CD14-positive monocyte (primary cell): ENCODE measurements at regions not wholly inside any gene's neighbourhood (a gene's known extent, or its start where the extent isn't known, plus 50 kb on each side); places are given as distances from the start of the nearest gene placed in this dataset.

Experiments
- DNase-seq, 3 donors: peaks; one replicate each; pipeline ENCODE4 v3.0.0-alpha.2; 2011 to 2022
- H2AFZ ChIP-seq: 2 replicates; pipeline ENCODE4 v1.6.0; 2012; ENCODE audit warnings: mild to moderate bottlenecking, low read depth, low read length, inconsistent platforms; ENCODE audit not compliant: insufficient read depth, poor library complexity, severe bottlenecking
- H3K27ac ChIP-seq, 2 donors: 1 replicate in 1 of 2; 2 replicates in 1 of 2; pipeline ENCODE4 v1.5.1; 2012 to 2013; ENCODE audit warnings: low read length in 2 of 2, control low read depth in 1 of 2, inconsistent platforms in 1 of 2, low read depth in 1 of 2, mild to moderate bottlenecking in 1 of 2
- H3K27me3 ChIP-seq, 2 donors: one replicate each; pipeline versions ENCODE4 v1.6.0 to v1.6.1; 2011 to 2013; ENCODE audit warnings: low read length in 2 of 2; ENCODE audit not compliant: control insufficient read depth in 2 of 2, insufficient read depth in 2 of 2
- H3K36me3 ChIP-seq, 2 donors: replicated peaks in 1 of 2; 1 replicate in 1 of 2; 2 replicates in 1 of 2; pipeline versions ENCODE4 v1.5.1 to v1.6.1; 2012 to 2013; ENCODE audit warnings: low read length in 2 of 2, control low read depth in 1 of 2, inconsistent platforms in 1 of 2, mild to moderate bottlenecking in 1 of 2; ENCODE audit not compliant: insufficient read depth in 2 of 2, control insufficient read depth in 1 of 2
- H3K4me1 ChIP-seq, 2 donors: 1 replicate in 1 of 2; 2 replicates in 1 of 2; pipeline versions ENCODE4 v1.5.1 to v1.6.1; 2012 to 2013; ENCODE audit warnings: low read length in 2 of 2, control low read depth in 1 of 2, inconsistent platforms in 1 of 2, mild to moderate bottlenecking in 1 of 2, moderate library complexity in 1 of 2; ENCODE audit not compliant: insufficient read depth in 2 of 2, control insufficient read depth in 1 of 2
- H3K4me2 ChIP-seq: replicated peaks from 2 replicates; pipeline ENCODE3; 2012; ENCODE audit warnings: low read length, moderate library complexity, mild to moderate bottlenecking; ENCODE audit not compliant: poor library complexity, severe bottlenecking; ENCODE audit errors: extremely low read depth
- H3K4me3 ChIP-seq, 3 experiments: fragments of 200-600 bp in 1 of 3; sonication (generic) in 1 of 3; replicated peaks in 1 of 3; 1 replicate in 2 of 3; 2 replicates in 1 of 3; pipeline ENCODE4 v1.5.1; 2011 to 2013; ENCODE audit warnings: low read length in 3 of 3, mild to moderate bottlenecking in 3 of 3, control low read depth in 2 of 3, low read depth in 2 of 3, inconsistent platforms in 1 of 3, moderate library complexity in 1 of 3
- H3K79me2 ChIP-seq: 2 replicates; pipeline ENCODE4 v1.6.0; 2012; ENCODE audit warnings: mild to moderate bottlenecking, control low read depth, inconsistent platforms, low read length, moderate library complexity; ENCODE audit not compliant: insufficient read depth
- H3K9ac ChIP-seq: 2 replicates; pipeline ENCODE4 v1.6.0; 2017; ENCODE audit warnings: low read length, mild to moderate bottlenecking; ENCODE audit not compliant: insufficient read depth, poor library complexity, severe bottlenecking
- H3K9me3 ChIP-seq, 2 donors: replicated peaks in 1 of 2; 1 replicate in 1 of 2; 2 replicates in 1 of 2; pipeline versions ENCODE4 v1.5.1 to v1.6.1; 2012 to 2013; ENCODE audit warnings: low read length in 2 of 2, control low read depth in 1 of 2; ENCODE audit not compliant: control insufficient read depth in 1 of 2, insufficient read depth in 1 of 2
- H4K20me1 ChIP-seq: 2 replicates; pipeline ENCODE4 v1.6.0; 2012; ENCODE audit warnings: mild to moderate bottlenecking, low read length, control low read depth, moderate library complexity; ENCODE audit not compliant: insufficient read depth
- H3K27ac Mint-ChIP-seq, 7 donors: one replicate each; pipeline ENCODE4 v1.8.0; 2020; ENCODE audit warnings: mild to moderate bottlenecking in 7 of 7, mixed read lengths in 7 of 7, moderate library complexity in 6 of 7, inconsistent platforms in 2 of 7
- H3K27me3 Mint-ChIP-seq, 3 donors: one replicate each; pipeline ENCODE4 v1.8.0; 2021 to 2022; ENCODE audit warnings: low read depth in 3 of 3, mild to moderate bottlenecking in 3 of 3, mixed read lengths in 3 of 3, moderate library complexity in 3 of 3, inconsistent platforms in 1 of 3
- H3K36me3 Mint-ChIP-seq, 2 donors: one replicate each; pipeline ENCODE4 v1.8.0; 2020; ENCODE audit warnings: mixed read lengths in 2 of 2, inconsistent platforms in 1 of 2, mild to moderate bottlenecking in 1 of 2
- H3K4me1 Mint-ChIP-seq: one replicate; pipeline ENCODE4 v1.8.0; 2020; ENCODE audit warnings: mild to moderate bottlenecking, mixed read lengths
- H3K4me3 Mint-ChIP-seq, 2 donors: one replicate each; pipeline ENCODE4 v1.8.0; 2020; ENCODE audit warnings: mild to moderate bottlenecking in 2 of 2, mixed read lengths in 2 of 2, moderate library complexity in 1 of 2
- H3K9me3 Mint-ChIP-seq, 7 donors: one replicate each; pipeline ENCODE4 v1.8.0; 2020 to 2022; ENCODE audit warnings: mixed read lengths in 7 of 7, mild to moderate bottlenecking in 6 of 7, moderate library complexity in 6 of 7, inconsistent platforms in 2 of 7
- CTCF ChIP-seq: fragments of 200-600 bp; IDR thresholded peaks from one replicate; pipeline ENCODE4 v1.8.0; 2022; ENCODE audit warnings: antibody characterized with exemption, mild to moderate bottlenecking
- WGBS: methylation state at CpG from one replicate; pipeline ENCODE4 v1.1.5; 2013; ENCODE audit warnings: missing lambda C conversion rate; ENCODE audit not compliant: insufficient coverage; 5-methylcytosine and 5-hydroxymethylcytosine counted together
- intact Hi-C, 2 donors: fragments of 100-400 bp; cut with micrococcal nuclease; formaldehyde crosslinking; loops; one replicate each; pipeline versions ENCODE4 v1.15.0 to v1.15.1; 2023

DNA sequence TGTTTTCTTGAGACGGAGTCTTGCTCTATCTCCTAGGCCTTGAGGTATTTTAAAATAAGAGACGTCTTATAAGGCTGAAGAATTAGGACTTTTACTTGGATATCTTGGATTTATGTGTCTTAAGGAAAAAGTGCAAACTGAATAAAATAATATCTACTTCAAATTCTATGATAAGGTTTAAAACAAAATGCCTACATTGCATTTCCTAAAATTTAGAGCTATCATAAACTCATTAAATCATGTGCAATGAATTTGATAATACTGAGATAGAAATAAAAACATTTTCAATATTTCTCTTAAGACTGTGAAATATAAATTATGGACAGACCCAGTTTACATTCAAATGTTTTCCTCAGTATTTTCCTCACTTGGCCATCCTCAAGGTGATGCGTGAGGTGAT is 729.5 kb upstream of the LMO3 start:
- Histone ChIP-seq H3K4me2 (no peak overlapping the region), H3K36me3 (no peaks in the 10 kb centered on the region), H3K9ac (no peak overlapping the region), H3K4me3 (no peak overlapping the region), H3K27ac (no peak overlapping the region), H3K27me3 (no peaks in the 10 kb centered on the region), H4K20me1 (no peaks in the 10 kb centered on the region), H3K9me3 (peaks cover 4 to 7% of the 10 kb centered on the region in 2 donors), H3K4me1 (no peaks in the 10 kb centered on the region), H2AFZ (no peak overlapping the region), H3K79me2 (no peaks in the 10 kb centered on the region)
- DNase-seq = no peak
- no CpG with 5 or more reads among the region's 3 CpGs for WGBS
- no peak for TF ChIP-seq CTCF
- Mint-ChIP-seq H3K27ac (no peak overlapping the region), H3K36me3 (no peaks in the 10 kb centered on the region), H3K4me3 (no peak overlapping the region), H3K9me3 (peaks cover 0 to 3% (median 0%) of the 10 kb centered on the region in 7 donors), H3K4me1 (no peaks in the 10 kb centered on the region), H3K27me3 (no peaks in the 10 kb centered on the region)
- intact Hi-C loops = no loop called here

DNA sequence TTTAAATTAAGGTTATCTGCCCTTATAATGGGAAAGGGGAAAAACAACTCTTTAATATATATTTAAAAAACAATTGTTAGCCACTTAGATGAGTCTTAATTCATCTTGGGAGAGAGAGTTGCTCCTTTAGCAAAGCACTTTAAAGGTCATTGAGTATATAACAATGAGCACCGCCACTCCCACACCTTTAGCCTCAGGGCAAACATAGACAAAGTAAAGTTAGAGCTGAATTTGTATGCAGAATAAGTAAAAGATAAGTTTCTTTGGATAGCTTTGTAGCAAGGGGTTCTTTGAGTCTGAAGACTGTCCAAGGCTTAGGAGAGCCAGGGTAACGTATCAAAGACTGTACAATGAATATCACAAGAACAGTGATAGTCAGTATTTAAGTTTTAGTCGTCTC is 728.8 kb upstream of the LMO3 start:
- H3K9me3 Mint-ChIP-seq = peaks cover 0 to 3% (median 0%) of the 10 kb centered on the region in 7 donors
- Histone ChIP-seq H3K4me3 (no peak overlapping the region), H3K4me2 (no peak overlapping the region), H3K4me1 (no peaks in the 10 kb centered on the region), H3K79me2 (no peaks in the 10 kb centered on the region), H3K9me3 (peaks cover 4 to 7% of the 10 kb centered on the region in 2 donors), H3K27ac (no peak overlapping the region), H3K27me3 (no peaks in the 10 kb centered on the region), H2AFZ (no peak overlapping the region), H3K36me3 (no peaks in the 10 kb centered on the region), H3K9ac (no peak overlapping the region), H4K20me1 (no peaks in the 10 kb centered on the region)
- no peaks in the 10 kb centered on the region for H3K4me1 Mint-ChIP-seq
- no peaks in the 10 kb centered on the region for H3K36me3 Mint-ChIP-seq
- H3K27me3 Mint-ChIP-seq = no peaks in the 10 kb centered on the region
- WGBS = 80% methylated on average over 2 of the region's 3 CpGs
- intact Hi-C loops = no loop called here
- H3K27ac Mint-ChIP-seq = no peak overlapping the region
- DNase-seq = no peak
- no peak for TF ChIP-seq CTCF
- no peak overlapping the region for H3K4me3 Mint-ChIP-seq
